ENCODE measurements at regions not wholly inside any gene's neighbourhood (a gene's known extent, or its start where the extent isn't known, plus 50 kb on each side); places are given as distances from the start of the nearest gene placed in this dataset.

DNA sequence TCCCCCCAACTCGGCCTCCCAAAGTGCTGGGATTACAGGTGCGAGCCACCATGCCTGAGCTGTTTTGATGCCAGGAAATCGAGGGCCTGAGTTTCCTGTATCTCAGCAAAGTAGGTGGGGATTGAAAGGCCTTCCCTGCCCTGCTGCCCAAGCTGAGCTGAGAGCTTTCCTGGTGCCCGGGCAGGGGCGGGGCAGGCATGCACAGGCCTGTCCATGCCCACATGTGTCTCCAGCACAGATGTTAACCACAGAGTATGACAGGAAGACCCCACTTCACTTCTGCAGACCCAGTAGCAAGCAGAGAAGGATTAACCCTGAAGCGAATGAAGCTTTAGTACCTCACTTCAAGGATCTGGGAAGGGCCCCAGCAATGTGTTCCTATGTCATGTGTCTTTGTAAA lies 66.0 kb downstream of the GPR6 start:
- Mint-ChIP-seq H3K36me3 (ENCODE audit: unreplicated experiment) (no peaks in the 10 kb centered on the region), H3K4me3 (ENCODE audit: unreplicated experiment) (no peak overlapping the region), H3K9me3 (ENCODE audit: unreplicated experiment) (peaks cover 1% of the 10 kb centered on the region), H3K27ac (ENCODE audit: unreplicated experiment) (no peak overlapping the region), H3K4me1 (ENCODE audit: low read depth, unreplicated experiment) (peaks cover 10% of the 10 kb centered on the region), H3K27me3 (ENCODE audit: unreplicated experiment) (peaks cover 4% of the 10 kb centered on the region)
- DNase-seq = no peak
- TF ChIP-seq, protein P1, sequence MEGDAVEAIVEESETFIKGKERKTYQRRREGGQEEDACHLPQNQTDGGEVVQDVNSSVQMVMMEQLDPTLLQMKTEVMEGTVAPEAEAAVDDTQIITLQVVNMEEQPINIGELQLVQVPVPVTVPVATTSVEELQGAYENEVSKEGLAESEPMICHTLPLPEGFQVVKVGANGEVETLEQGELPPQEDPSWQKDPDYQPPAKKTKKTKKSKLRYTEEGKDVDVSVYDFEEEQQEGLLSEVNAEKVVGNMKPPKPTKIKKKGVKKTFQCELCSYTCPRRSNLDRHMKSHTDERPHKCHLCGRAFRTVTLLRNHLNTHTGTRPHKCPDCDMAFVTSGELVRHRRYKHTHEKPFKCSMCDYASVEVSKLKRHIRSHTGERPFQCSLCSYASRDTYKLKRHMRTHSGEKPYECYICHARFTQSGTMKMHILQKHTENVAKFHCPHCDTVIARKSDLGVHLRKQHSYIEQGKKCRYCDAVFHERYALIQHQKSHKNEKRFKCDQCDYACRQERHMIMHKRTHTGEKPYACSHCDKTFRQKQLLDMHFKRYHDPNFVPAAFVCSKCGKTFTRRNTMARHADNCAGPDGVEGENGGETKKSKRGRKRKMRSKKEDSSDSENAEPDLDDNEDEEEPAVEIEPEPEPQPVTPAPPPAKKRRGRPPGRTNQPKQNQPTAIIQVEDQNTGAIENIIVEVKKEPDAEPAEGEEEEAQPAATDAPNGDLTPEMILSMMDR (IDR thresholded peaks at IDR 0.05; ENCODE audit: partially characterized antibody, unreplicated experiment) = no peak

DNA sequence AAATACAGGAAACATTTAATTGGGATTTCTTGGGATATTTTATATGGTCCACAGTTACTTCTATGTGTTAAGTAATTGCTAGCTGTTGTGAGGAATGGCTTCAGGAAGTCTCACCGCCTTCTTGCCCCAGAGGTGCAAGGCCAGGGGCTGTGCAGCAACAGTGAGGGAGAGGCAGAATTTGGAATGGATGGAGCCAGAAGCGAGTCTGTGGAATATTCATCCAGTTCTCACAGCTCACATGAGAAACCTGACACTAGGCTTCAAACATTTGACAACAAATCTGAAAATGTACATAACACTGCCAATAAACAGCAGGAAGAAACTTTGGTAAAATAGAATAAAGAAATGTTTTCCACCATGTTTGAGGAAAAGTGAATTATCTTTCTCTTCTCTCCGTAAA lies 66.5 kb downstream of the GPR6 start:
- Mint-ChIP-seq H3K4me3 (ENCODE audit: unreplicated experiment) (no peak overlapping the region), H3K36me3 (ENCODE audit: unreplicated experiment) (no peaks in the 10 kb centered on the region), H3K4me1 (ENCODE audit: low read depth, unreplicated experiment) (peaks cover 5% of the 10 kb centered on the region), H3K27me3 (ENCODE audit: unreplicated experiment) (peaks cover 4% of the 10 kb centered on the region), H3K9me3 (ENCODE audit: unreplicated experiment) (no peaks in the 10 kb centered on the region), H3K27ac (ENCODE audit: unreplicated experiment) (no peak overlapping the region)
- no peak for DNase-seq
- TF ChIP-seq, protein P1 (IDR thresholded peaks at IDR 0.05; ENCODE audit: partially characterized antibody, unreplicated experiment) = no peak

DNA sequence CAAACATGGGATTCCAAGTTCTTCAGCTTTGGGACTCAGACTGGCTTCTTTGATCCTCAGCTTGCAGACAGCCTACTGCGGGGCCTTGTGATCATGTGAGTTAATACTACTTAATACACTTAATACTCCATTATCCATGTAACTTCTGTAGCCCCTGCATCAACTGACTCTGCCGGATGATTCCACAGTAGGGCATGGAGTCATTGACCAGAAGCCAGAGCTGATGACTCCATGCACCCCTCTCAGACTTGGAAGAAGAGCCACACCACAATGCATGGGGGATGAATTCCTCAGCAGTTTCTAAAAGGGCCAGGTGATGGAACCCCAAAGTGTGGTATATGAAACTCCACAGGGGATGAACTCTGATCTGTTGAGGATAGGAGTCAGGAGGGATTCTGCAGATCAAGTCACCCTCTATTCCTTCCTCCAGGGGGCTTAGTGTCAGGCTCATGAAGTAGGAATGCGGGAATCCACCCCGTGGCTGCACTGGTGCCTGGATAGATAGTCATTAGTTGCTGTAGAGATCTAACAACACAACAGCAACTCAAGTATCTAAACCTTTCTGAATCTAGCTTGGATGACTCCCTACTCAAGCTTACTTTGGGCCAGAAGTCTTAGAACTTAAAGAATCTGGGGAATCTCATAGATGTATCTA lies 70.2 kb downstream of the GPR6 start:
- no peaks in the 10 kb centered on the region for H3K4me1 Mint-ChIP-seq (ENCODE audit: low read depth, unreplicated experiment)
- no peak for DNase-seq
- no peaks in the 10 kb centered on the region for H3K9me3 Mint-ChIP-seq (ENCODE audit: unreplicated experiment)
- H3K27me3 Mint-ChIP-seq (ENCODE audit: unreplicated experiment) = peaks cover 3% of the 10 kb centered on the region
- H3K4me3 Mint-ChIP-seq (ENCODE audit: unreplicated experiment) = no peak overlapping the region
- TF ChIP-seq, protein P1 (IDR thresholded peaks at IDR 0.05; ENCODE audit: partially characterized antibody, unreplicated experiment) = no peak
- H3K36me3 Mint-ChIP-seq (ENCODE audit: unreplicated experiment) = no peaks in the 10 kb centered on the region
- no peak overlapping the region for H3K27ac Mint-ChIP-seq (ENCODE audit: unreplicated experiment)

DNA sequence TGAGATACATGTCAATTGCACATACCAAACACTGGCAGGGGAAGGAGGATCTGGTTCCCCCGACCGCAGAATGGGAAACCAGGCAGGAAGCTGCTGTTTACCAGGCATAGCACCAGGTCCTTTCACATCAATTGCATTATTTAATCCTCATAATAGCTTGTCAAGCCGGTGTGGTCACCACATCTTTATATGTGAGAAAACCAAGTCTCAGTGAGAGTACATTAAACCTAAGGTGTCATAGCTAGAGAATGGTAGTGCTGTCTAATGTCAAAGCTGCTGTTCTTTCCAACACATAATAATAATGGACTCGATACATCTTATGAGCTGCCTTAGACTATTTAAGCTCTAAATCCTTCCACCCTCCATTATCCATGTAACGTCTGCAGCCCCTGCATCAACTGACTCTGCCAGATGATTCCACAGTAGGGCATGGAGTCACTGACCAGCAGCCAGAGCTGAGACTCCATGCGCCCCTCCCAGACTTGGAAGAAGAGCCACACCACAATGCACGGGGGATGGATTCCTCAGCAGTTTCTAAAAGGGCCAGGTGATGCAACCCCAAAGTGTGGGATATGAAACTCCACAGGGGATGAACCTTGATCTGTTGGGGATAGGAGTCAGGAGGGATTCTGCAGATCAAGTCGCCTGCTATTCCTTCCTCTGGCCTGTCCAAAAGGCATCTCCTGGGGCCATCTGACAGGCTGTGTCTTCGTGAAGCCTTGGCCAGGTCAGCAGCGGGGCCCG lies 71.8 kb downstream of the GPR6 start:
- Mint-ChIP-seq H3K27me3 (ENCODE audit: unreplicated experiment) (peaks cover 3% of the 10 kb centered on the region), H3K4me1 (ENCODE audit: low read depth, unreplicated experiment) (no peaks in the 10 kb centered on the region), H3K9me3 (ENCODE audit: unreplicated experiment) (no peaks in the 10 kb centered on the region), H3K27ac (ENCODE audit: unreplicated experiment) (no peak overlapping the region), H3K4me3 (ENCODE audit: unreplicated experiment) (no peak overlapping the region), H3K36me3 (ENCODE audit: unreplicated experiment) (no peaks in the 10 kb centered on the region)
- DNase-seq = no peak
- TF ChIP-seq, protein P1 (IDR thresholded peaks at IDR 0.05; ENCODE audit: partially characterized antibody, unreplicated experiment) = no peak
